Gastrocnemius medialis (tissue), 4 donors: ENCODE measurements at regions not wholly inside any gene's neighbourhood (a gene's known extent, or its start where the extent isn't known, plus 50 kb on each side); places are given as distances from the start of the nearest gene placed in this dataset.
"Not testable (repeated sequence)": the region's sequence is repeated elsewhere in the genome, so short reads cannot be mapped to it uniquely, and the experiment has no call there.

Source experiments
- ATAC-seq, 2 donors: fragments of 150-250 bp; one replicate each; pipeline ENCODE4 v1.9.1; 2016
- DNase-seq, 2 donors: peaks; one replicate each; pipeline ENCODE4 v3.0.0-alpha.2; 2019
- H3K27ac ChIP-seq, 4 donors: fragments of 200-600 bp; sonication (generic); 1 replicate in 1 of 4; 2 replicates in 3 of 4; pipeline ENCODE4 v1.5.1; 2016 to 2018; ENCODE audit warnings: mild to moderate bottlenecking in 2 of 4, moderate library complexity in 1 of 4
- H3K27me3 ChIP-seq, 3 donors: fragments of 200-600 bp; sonication (generic) in 2 of 3; 1 replicate in 1 of 3; 2 replicates in 2 of 3; pipeline versions ENCODE4 v1.5.1 to v1.6.0; 2016 to 2019; ENCODE audit warnings: mild to moderate bottlenecking in 1 of 3, moderate library complexity in 1 of 3
- H3K36me3 ChIP-seq, 2 donors: fragments of 200-600 bp; sonication (generic) in 1 of 2; one replicate each; pipeline ENCODE4 v1.5.1; 2017 to 2018
- H3K4me1 ChIP-seq, 2 donors: fragments of 200-600 bp; sonication (generic) in 1 of 2; one replicate each; pipeline ENCODE4 v1.5.1; 2016 to 2017; ENCODE audit warnings: mild to moderate bottlenecking in 2 of 2
- H3K4me3 ChIP-seq, 4 donors: fragments of 200-600 bp; sonication (generic) in 3 of 4; 1 replicate in 1 of 4; 2 replicates in 3 of 4; pipeline ENCODE4 v1.5.1; 2016 to 2019; ENCODE audit warnings: mild to moderate bottlenecking in 2 of 4
- H3K9me3 ChIP-seq, 3 donors: fragments of 200-600 bp; sonication (generic) in 2 of 3; 1 replicate in 1 of 3; 2 replicates in 2 of 3; pipeline ENCODE4 v1.5.1; 2016 to 2019
- POLR2A ChIP-seq, 2 donors: fragments of 450-650 bp; IDR thresholded peaks; one replicate each; pipeline ENCODE4 v1.6.1; 2017; ENCODE audit warnings: antibody characterized with exemption in 2 of 2, mild to moderate bottlenecking in 2 of 2, moderate library complexity in 2 of 2
- in situ Hi-C, 4 donors: fragments of 200-750 bp; cut with MboI; loops; one replicate each; pipeline versions ENCODE4 v1.15.0 to v1.8.0; 2017; ENCODE audit warnings: low sequenced_read_pairs in 4 of 4
- intact Hi-C: fragments of 100-400 bp; cut with DNase I; formaldehyde crosslinking; loops from one replicate; pipeline ENCODE4 v1.15.1; 2023; ENCODE audit warnings: low total_unique reads
- TF ChIP-seq, protein P1 (sequence below), 5 experiments: fragments of 450-650 bp in 3 of 5; fragments of 200-600 bp in 2 of 5; sonication (generic) in 2 of 5; IDR thresholded peaks in 4 of 5; conservative IDR thresholded peaks in 1 of 5; 1 replicate in 4 of 5; 2 replicates in 1 of 5; pipeline ENCODE4 v1.5.1; 2016 to 2019; ENCODE audit warnings: antibody characterized with exemption in 5 of 5, mild to moderate bottlenecking in 3 of 5, moderate library complexity in 3 of 5

DNA sequence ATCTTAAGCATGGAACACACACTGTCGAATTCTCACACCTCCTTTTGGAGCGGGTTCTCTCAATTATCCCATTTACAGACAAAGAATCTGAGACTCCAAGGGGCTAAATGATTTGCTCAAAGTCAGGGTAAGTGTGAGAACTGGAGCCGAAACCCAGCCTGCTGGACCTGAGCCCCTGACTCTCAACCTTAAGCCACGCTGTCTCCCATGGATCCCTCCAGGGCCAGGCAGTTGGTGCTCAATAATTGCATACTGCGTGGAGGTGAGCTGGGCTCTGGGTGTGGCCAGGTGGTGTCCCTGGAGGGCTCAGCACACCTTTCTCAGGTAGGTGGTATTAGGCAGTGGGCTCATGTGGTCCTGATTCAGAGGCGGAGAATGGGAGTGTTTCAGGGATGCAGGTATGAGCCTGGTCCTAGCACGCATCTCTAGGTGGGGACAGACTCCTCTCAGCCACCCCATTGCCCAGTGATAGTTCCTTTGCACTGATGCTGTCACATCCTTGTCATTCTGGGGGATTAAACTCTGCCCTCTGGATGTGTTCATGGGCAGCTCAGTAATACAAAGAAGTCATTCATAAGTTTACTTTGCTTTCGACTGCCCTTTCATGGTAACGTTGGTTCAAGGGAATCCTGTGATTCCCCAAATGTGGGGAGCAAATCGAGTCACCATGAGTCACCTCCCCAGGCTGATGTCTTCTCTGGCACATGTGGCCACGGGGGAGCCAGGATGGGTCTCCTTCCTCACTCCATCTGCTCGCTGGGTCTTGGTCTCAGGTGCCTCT, 399.5 kb upstream of the TNRC6C start:
- in situ Hi-C loops = loop anchor here in 1 of 4 donors (25.0 kb wide), 1 partner anchor 103 kb away; no protein-coding TSS in a partner anchor
- intact Hi-C loops = loop anchor here (5.0 kb wide), 1 partner anchor 43 kb away; no protein-coding TSS in a partner anchor
- ATAC-seq (no peak), DNase-seq (no peak)
- TF ChIP-seq, protein P1, sequence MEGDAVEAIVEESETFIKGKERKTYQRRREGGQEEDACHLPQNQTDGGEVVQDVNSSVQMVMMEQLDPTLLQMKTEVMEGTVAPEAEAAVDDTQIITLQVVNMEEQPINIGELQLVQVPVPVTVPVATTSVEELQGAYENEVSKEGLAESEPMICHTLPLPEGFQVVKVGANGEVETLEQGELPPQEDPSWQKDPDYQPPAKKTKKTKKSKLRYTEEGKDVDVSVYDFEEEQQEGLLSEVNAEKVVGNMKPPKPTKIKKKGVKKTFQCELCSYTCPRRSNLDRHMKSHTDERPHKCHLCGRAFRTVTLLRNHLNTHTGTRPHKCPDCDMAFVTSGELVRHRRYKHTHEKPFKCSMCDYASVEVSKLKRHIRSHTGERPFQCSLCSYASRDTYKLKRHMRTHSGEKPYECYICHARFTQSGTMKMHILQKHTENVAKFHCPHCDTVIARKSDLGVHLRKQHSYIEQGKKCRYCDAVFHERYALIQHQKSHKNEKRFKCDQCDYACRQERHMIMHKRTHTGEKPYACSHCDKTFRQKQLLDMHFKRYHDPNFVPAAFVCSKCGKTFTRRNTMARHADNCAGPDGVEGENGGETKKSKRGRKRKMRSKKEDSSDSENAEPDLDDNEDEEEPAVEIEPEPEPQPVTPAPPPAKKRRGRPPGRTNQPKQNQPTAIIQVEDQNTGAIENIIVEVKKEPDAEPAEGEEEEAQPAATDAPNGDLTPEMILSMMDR (IDR thresholded peaks at IDR 0.05 in 4 of 5, conservative IDR thresholded peaks at IDR 0.05 in 1 of 5) = no peak
- TF ChIP-seq POLR2A (IDR thresholded peaks at IDR 0.05) = no peak
- Histone ChIP-seq H3K9me3 (no peaks in the 10 kb centered on the region), H3K27ac (no peak overlapping the region), H3K4me1 (peaks cover 14% of the 10 kb centered on the region in 2 donors), H3K27me3 (no peaks in the 10 kb centered on the region), H3K4me3 (no peak overlapping the region), H3K36me3 (no peaks in the 10 kb centered on the region)

DNA sequence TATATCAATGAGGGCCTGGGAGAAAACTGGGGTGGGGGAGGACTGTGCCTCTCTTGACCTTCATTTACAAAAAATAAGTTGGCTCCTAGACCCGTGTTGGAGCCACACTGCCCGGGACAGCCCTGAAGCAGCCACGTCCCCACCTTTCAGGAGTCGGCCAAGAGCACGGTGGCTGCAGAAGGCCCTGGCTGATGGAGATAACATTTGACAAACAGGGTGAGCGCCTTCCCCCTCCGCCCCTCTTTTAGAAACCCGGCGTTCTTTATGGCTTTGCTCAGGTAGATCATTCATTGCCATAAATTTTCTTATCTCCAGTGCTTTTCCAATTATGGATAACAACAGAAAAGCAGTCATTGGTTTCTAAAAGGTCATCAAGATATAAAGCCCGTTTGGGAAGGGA, 398.1 kb upstream of the TNRC6C start:
- no peaks in the 10 kb centered on the region for H3K9me3 ChIP-seq
- TF ChIP-seq POLR2A (IDR thresholded peaks at IDR 0.05) = no peak
- TF ChIP-seq, protein P1 (IDR thresholded peaks at IDR 0.05 in 4 of 5, conservative IDR thresholded peaks at IDR 0.05 in 1 of 5) = no peak
- in situ Hi-C loops (loop anchor here in 1 of 4 donors (25.0 kb wide), 1 partner anchor 102 kb away; no protein-coding TSS in a partner anchor), intact Hi-C loops (no loop called here)
- H3K36me3 ChIP-seq = no peaks in the 10 kb centered on the region
- H3K4me3 ChIP-seq = no peak overlapping the region
- ATAC-seq (no peak), DNase-seq (no peak)
- no peak overlapping the region for H3K27ac ChIP-seq
- H3K4me1 ChIP-seq = peaks cover 7 to 8% of the 10 kb centered on the region in 2 donors
- no peaks in the 10 kb centered on the region for H3K27me3 ChIP-seq

DNA sequence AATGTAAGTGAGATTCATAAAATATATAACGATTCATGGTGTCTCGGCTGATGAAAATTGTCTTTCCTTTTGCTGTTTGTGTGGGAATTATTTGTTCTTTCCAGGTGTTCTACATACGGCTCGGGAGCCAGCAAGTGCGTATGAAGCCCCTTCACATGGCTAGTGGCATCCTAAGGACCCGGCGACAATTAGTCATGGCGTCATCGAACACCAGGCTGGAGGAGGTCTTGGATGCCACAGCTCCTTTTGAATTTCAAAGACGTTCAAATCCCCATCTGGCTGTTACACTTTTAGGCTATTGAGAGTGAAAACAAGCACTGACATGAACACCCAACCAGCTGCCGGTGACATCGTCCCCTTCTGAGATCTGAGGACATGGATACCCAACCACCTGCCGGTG, 397.7 kb upstream of the TNRC6C start:
- Histone ChIP-seq H3K27ac (no peak overlapping the region), H3K4me1 (peaks cover 3% of the 10 kb centered on the region in 2 donors), H3K4me3 (no peak overlapping the region), H3K9me3 (no peaks in the 10 kb centered on the region), H3K27me3 (no peaks in the 10 kb centered on the region), H3K36me3 (no peaks in the 10 kb centered on the region)
- TF ChIP-seq, protein P1 (IDR thresholded peaks at IDR 0.05 in 4 of 5, conservative IDR thresholded peaks at IDR 0.05 in 1 of 5) = no peak
- TF ChIP-seq POLR2A (IDR thresholded peaks at IDR 0.05) = no peak
- in situ Hi-C loops (loop anchor here in 1 of 4 donors (25.0 kb wide), 1 partner anchor 101 kb away; no protein-coding TSS in a partner anchor), intact Hi-C loops (no loop called here)
- DNase-seq (no peak), ATAC-seq (no peak)

DNA sequence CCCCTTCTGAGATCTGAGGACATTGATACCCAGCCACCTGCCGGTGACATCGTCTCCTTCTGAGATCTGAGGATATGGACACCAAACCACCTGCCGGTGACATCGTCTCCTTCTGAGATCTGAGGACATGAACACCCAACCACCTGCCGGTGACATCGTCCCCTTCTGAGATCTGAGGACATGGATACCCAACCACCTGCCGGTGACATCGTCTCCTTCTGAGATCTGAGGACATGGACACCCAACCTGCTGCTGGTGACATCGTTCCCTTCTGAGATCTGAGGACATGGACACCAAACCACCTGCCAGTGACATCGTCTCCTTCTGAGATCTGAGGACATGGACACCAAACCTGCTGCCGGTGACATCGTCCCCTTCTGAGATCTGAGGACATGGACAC, 396.1 kb upstream of the TNRC6C start:
- H3K4me3 ChIP-seq, H3K4me1 ChIP-seq, H3K27ac ChIP-seq, DNase-seq, intact Hi-C loops, ATAC-seq, H3K27me3 ChIP-seq, H3K36me3 ChIP-seq, H3K9me3 ChIP-seq: not testable (repeated sequence)
- in situ Hi-C loops = loop anchor here in 1 of 4 donors (25.0 kb wide), 1 partner anchor 100 kb away; no protein-coding TSS in a partner anchor

DNA sequence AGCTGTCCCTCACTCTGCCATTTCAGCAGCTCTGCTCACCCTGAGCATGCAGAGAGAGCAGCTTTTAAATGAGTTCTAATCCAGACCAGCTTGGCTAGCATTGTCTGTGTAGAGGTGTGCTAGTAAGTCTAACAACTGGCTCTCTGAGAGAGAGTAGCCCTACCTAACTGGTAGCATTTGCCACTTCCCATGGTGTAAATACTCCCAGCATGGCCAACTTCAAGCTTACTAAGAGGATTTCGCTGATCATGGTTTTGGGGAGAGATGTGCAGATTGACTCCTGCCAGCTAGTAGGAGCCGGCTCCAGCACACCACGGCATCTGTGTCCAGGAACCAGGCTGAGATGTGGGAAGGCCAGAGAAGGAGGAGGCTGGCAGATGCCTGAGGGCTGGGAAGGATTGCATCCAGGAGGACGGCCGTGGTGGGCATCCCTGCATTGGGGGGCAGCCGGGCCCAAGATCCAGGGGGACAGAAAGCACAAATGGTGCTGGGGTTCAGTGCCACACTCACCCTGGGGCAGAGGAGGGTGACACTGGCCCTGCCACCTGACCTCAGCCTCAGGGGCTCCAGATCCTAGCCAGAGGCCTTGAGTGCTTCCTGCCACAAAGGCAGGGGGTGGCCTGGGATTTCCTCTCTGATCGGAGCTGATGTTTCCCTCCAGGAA, 394.9 kb upstream of the TNRC6C start:
- Histone ChIP-seq H3K4me1 (no peaks in the 10 kb centered on the region), H3K36me3 (no peaks in the 10 kb centered on the region), H3K4me3 (no peak overlapping the region), H3K27me3 (no peaks in the 10 kb centered on the region), H3K9me3 (no peaks in the 10 kb centered on the region), H3K27ac (no peak overlapping the region)
- TF ChIP-seq, protein P1 (IDR thresholded peaks at IDR 0.05 in 4 of 5, conservative IDR thresholded peaks at IDR 0.05 in 1 of 5) = no peak
- TF ChIP-seq POLR2A (IDR thresholded peaks at IDR 0.05) = no peak
- ATAC-seq = no peak
- DNase-seq = no peak
- intact Hi-C loops = no loop called here
- in situ Hi-C loops = loop anchor here in 1 of 4 donors (25.0 kb wide), 1 partner anchor 99 kb away; no protein-coding TSS in a partner anchor
